Vagina (tissue), 2 donors: ENCODE measurements at regions not wholly inside any gene's neighbourhood (a gene's known extent, or its start where the extent isn't known, plus 50 kb on each side); places are given as distances from the start of the nearest gene placed in this dataset.

Source experiments
- POLR2AphosphoS5 ChIP-seq, 2 donors: sonication (generic); formaldehyde crosslinking; IDR thresholded peaks; one replicate each; pipeline ENCODE4 v1.9.0; 2017; ENCODE audit warnings: antibody characterized with exemption in 2 of 2, mild to moderate bottlenecking in 2 of 2, low read depth in 1 of 2; ENCODE audit not compliant: insufficient read depth in 1 of 2
- TF ChIP-seq, protein P1 (sequence below), 3 experiments: fragments of 450-650 bp in 2 of 3; fragments of 200-600 bp in 1 of 3; sonication (generic) in 1 of 3; IDR thresholded peaks; one replicate each; pipeline ENCODE4 v1.5.1; 2017 to 2019; ENCODE audit warnings: antibody characterized with exemption in 3 of 3, mild to moderate bottlenecking in 2 of 3, moderate library complexity in 2 of 3

DNA sequence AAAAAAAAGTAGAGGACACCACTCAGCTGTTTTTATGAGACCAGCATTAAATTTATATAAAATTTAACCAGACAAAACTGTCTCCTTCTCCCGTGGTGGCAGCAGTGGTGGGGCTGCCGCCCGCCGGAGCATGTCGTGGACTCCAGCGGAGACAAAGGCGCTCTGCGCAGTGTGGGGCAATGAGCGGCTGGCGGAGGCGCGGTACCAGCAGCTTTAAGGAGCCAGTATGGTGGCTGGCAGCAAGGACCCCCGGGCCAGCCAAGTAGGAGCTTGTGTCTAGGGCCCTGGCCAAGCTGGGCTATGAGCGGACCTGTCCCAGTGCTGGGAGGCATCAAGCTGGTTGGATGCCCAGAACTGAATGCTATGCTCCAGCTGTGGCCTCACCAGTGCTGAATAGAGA lies 2102.9 kb downstream of the NCAM2 start:
- TF ChIP-seq, protein P1, sequence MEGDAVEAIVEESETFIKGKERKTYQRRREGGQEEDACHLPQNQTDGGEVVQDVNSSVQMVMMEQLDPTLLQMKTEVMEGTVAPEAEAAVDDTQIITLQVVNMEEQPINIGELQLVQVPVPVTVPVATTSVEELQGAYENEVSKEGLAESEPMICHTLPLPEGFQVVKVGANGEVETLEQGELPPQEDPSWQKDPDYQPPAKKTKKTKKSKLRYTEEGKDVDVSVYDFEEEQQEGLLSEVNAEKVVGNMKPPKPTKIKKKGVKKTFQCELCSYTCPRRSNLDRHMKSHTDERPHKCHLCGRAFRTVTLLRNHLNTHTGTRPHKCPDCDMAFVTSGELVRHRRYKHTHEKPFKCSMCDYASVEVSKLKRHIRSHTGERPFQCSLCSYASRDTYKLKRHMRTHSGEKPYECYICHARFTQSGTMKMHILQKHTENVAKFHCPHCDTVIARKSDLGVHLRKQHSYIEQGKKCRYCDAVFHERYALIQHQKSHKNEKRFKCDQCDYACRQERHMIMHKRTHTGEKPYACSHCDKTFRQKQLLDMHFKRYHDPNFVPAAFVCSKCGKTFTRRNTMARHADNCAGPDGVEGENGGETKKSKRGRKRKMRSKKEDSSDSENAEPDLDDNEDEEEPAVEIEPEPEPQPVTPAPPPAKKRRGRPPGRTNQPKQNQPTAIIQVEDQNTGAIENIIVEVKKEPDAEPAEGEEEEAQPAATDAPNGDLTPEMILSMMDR (IDR thresholded peaks at IDR 0.05), result no peak
- no peak for TF ChIP-seq POLR2AphosphoS5 (IDR thresholded peaks at IDR 0.05; ENCODE audit: insufficient read depth in 1 of 2, low read depth in 1 of 2)
